COLO668 (cell line): ENCODE measurements at regions not wholly inside any gene's neighbourhood (a gene's known extent, or its start where the extent isn't known, plus 50 kb on each side); places are given as distances from the start of the nearest gene placed in this dataset.
"Not testable (repeated sequence)": the region's sequence is repeated elsewhere in the genome, so short reads cannot be mapped to it uniquely, and the experiment has no call there.

ENCODE experiments used
- DNase-seq: peaks from one replicate; lab custom pipeline; 2025; ENCODE audit not compliant: unreplicated experiment; lab: John Stamatoyannopoulos, UW

GRCh38 chr14:105747503-105748203 lies 221.3 kb downstream of the TMEM121 start:
- DNase-seq: not testable (repeated sequence)

- DNase-seq: peak; percentile 53
Observed at GRCh38 chr14:105748204-105748578, 221.8 kb downstream of the TMEM121 start.

- not testable (repeated sequence) for DNase-seq
Observed at GRCh38 chr14:105748710-105749109, 222.3 kb downstream of the TMEM121 start.

- DNase-seq: not testable (repeated sequence)
Observed at GRCh38 chr14:105749870-105750541, 223.6 kb downstream of the TMEM121 start.

GRCh38 chr14:105751291-105751751 lies 224.9 kb downstream of the TMEM121 start:
- DNase-seq: not testable (repeated sequence)

- not testable (repeated sequence) for DNase-seq
Observed at GRCh38 chr14:105752420-105752819, 226.0 kb downstream of the TMEM121 start.

GRCh38 chr14:105760691-105761344 lies 234.4 kb downstream of the TMEM121 start:
- no peak for DNase-seq

GRCh38 chr14:105761345-105761740 lies 235.0 kb downstream of the TMEM121 start:
- not testable (repeated sequence) for DNase-seq

- DNase-seq: no peak
Observed at GRCh38 chr14:105761842-105762241, 235.5 kb downstream of the TMEM121 start.

- not testable (repeated sequence) for DNase-seq
Observed at GRCh38 chr14:105762262-105762661, 235.9 kb downstream of the TMEM121 start.

GRCh38 chr14:105764254-105764901 lies 238.0 kb downstream of the TMEM121 start:
- DNase-seq: not testable (repeated sequence)

- DNase-seq: not testable (repeated sequence)
Observed at GRCh38 chr14:105765072-105765825, 238.9 kb downstream of the TMEM121 start.

GRCh38 chr14:105765893-105766614 lies 239.7 kb downstream of the TMEM121 start:
- no peak for DNase-seq

GRCh38 chr14:105767315-105767714 lies 240.9 kb downstream of the TMEM121 start:
- no peak for DNase-seq

- not testable (repeated sequence) for DNase-seq
Observed at GRCh38 chr14:105768039-105768438, 241.7 kb downstream of the TMEM121 start.

- not testable (repeated sequence) for DNase-seq
Observed at GRCh38 chr14:105769061-105769730, 242.8 kb downstream of the TMEM121 start.

GRCh38 chr14:105770619-105771216 lies 244.3 kb downstream of the TMEM121 start:
- not testable (repeated sequence) for DNase-seq

GRCh38 chr14:105771261-105772226 lies 245.2 kb downstream of the TMEM121 start:
- DNase-seq: not testable (repeated sequence)
